ENCODE measurements at regions not wholly inside any gene's neighbourhood (a gene's known extent, or its start where the extent isn't known, plus 50 kb on each side); places are given as distances from the start of the nearest gene placed in this dataset.

- TF ChIP-seq CTCF (IDR thresholded peaks at IDR 0.05) (no peak), POLR2A (IDR thresholded peaks at IDR 0.05) (no peak)
Observed at GRCh38 chr5:2499917-2500316, 251.6 kb downstream of the IRX2 start.
